MM.1S (cell line): ENCODE measurements at regions not wholly inside any gene's neighbourhood (a gene's known extent, or its start where the extent isn't known, plus 50 kb on each side); places are given as distances from the start of the nearest gene placed in this dataset.

Experiments
- DNase-seq: peaks from one replicate; pipeline ENCODE4 v3.0.0-alpha.2; 2015
- H2AFZ ChIP-seq: fragments of 300-600 bp; sonication (generic); 2 replicates; pipeline ENCODE4 v1.6.0; 2016; ENCODE audit warnings: antibody characterized with exemption, low read length
- H3F3A ChIP-seq: fragments of 300-600 bp; sonication (generic); 2 replicates; pipeline ENCODE4 v1.6.1; 2016; ENCODE audit warnings: mild to moderate bottlenecking, antibody characterized with exemption, low read length, moderate library complexity, mixed read lengths; ENCODE audit not compliant: insufficient read depth
- H3K27ac ChIP-seq: fragments of 300-600 bp; sonication (generic); 2 replicates; pipeline ENCODE4 v1.5.1; 2016; ENCODE audit warnings: mild to moderate bottlenecking, low read length
- H3K27me3 ChIP-seq: fragments of 300-600 bp; sonication (generic); replicated peaks from 2 replicates; pipeline ENCODE4 v1.6.0; 2016; ENCODE audit warnings: low read length; ENCODE audit not compliant: insufficient read depth
- H3K36me3 ChIP-seq: fragments of 300-600 bp; sonication (generic); replicated peaks from 2 replicates; pipeline ENCODE4 v1.6.1; 2016; ENCODE audit warnings: mild to moderate bottlenecking, low read length, mixed read lengths; ENCODE audit not compliant: insufficient read depth
- H3K4me1 ChIP-seq: fragments of 300-600 bp; sonication (generic); 2 replicates; pipeline ENCODE4 v1.6.1; 2016; ENCODE audit warnings: low read length, mixed read lengths
- H3K4me2 ChIP-seq: fragments of 300-600 bp; sonication (generic); 2 replicates; pipeline ENCODE4 v1.6.0; 2016; ENCODE audit warnings: low read depth, low read length
- H3K4me3 ChIP-seq: fragments of 300-600 bp; sonication (generic); 2 replicates; pipeline ENCODE4 v1.5.1; 2016; ENCODE audit warnings: low read length, mixed read lengths
- H3K79me2 ChIP-seq: fragments of 300-600 bp; sonication (generic); 2 replicates; pipeline ENCODE4 v1.6.1; 2016; ENCODE audit warnings: mixed run types, low read length, mixed read lengths
- H3K9ac ChIP-seq: fragments of 300-600 bp; sonication (generic); 2 replicates; pipeline ENCODE4 v1.6.1; 2016; ENCODE audit warnings: low read length, mixed read lengths
- H3K9me2 ChIP-seq: fragments of 300-600 bp; sonication (generic); replicated peaks from 2 replicates; pipeline ENCODE4 v1.6.1; 2016; ENCODE audit warnings: mild to moderate bottlenecking, low read length, mixed read lengths; ENCODE audit not compliant: insufficient read depth
- H3K9me3 ChIP-seq: fragments of 300-600 bp; sonication (generic); replicated peaks from 2 replicates; pipeline ENCODE4 v1.6.1; 2016; ENCODE audit warnings: mild to moderate bottlenecking, low read length, mixed read lengths; ENCODE audit not compliant: insufficient read depth
- H4K20me1 ChIP-seq: fragments of 300-600 bp; sonication (generic); 2 replicates; pipeline ENCODE4 v1.6.1; 2016; ENCODE audit warnings: mild to moderate bottlenecking, low read length, moderate library complexity, mixed read lengths; ENCODE audit not compliant: insufficient read depth
- EZH2 ChIP-seq: fragments of 300-600 bp; sonication (generic); optimal IDR thresholded peaks from 2 replicates; pipeline ENCODE3; 2017; ENCODE audit warnings: low read depth, mild to moderate bottlenecking, antibody characterized with exemption, low read length, mixed read lengths
- EZH2phosphoT487 ChIP-seq: fragments of 300-600 bp; sonication (generic); IDR thresholded peaks from 2 replicates; pipeline ENCODE4 v1.6.1; 2018; ENCODE audit warnings: antibody characterized with exemption, low read length
- TF ChIP-seq, protein P1 (sequence below): fragments of 300-600 bp; sonication (generic); IDR thresholded peaks from 2 replicates; pipeline ENCODE4 v1.5.1; 2016; ENCODE audit warnings: antibody characterized with exemption, low read length, mixed read lengths

DNA sequence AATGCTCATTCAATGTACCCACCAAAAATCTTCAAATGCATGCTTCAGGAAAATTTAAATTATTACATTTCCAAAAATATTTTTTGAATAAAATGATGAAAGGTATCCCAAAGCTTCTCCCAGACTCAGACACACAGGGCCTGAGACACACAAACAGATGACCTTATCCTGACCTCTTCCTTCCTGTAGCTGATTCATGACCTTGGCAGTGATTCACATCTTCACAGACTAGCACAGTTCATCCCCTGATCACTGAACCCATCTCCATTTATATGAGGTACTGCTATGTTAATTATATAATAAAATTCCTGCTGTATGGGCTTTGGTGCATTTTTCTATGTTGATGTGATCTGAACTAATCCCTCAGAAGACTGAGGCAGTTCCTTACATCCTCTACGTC, 265.0 kb upstream of the GLI3 start:
- DNase-seq = no peak
- H3K27ac ChIP-seq = no peak overlapping the region

DNA sequence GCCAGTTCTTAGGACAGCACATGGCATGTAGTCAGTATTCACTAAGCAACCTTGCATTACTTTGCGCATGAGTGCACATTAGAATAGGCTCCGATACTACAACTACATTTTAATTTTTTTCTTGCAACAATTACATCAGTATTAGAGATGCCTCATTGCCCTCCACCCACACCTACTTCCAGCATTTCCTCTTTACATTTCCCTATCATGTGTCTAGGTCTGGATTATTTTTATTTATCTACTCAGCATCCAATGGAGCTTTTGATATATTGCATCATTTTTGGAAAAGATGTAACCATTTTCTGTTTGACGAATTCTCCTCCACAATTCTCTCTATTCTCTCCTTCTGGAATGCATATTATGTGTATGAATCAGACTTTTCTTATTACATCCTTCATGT, 258.2 kb upstream of the GLI3 start:
- H3K9me2 ChIP-seq = no peaks in the 10 kb centered on the region
- H3F3A ChIP-seq = no peaks in the 10 kb centered on the region
- H4K20me1 ChIP-seq = no peaks in the 10 kb centered on the region
- no peak overlapping the region for H3K9ac ChIP-seq
- no peak for DNase-seq
- H3K4me1 ChIP-seq = no peaks in the 10 kb centered on the region
- no peak overlapping the region for H3K4me3 ChIP-seq
- no peaks in the 10 kb centered on the region for H3K9me3 ChIP-seq
- TF ChIP-seq EZH2phosphoT487 (no peak), EZH2 (no peak)
- TF ChIP-seq, protein P1, sequence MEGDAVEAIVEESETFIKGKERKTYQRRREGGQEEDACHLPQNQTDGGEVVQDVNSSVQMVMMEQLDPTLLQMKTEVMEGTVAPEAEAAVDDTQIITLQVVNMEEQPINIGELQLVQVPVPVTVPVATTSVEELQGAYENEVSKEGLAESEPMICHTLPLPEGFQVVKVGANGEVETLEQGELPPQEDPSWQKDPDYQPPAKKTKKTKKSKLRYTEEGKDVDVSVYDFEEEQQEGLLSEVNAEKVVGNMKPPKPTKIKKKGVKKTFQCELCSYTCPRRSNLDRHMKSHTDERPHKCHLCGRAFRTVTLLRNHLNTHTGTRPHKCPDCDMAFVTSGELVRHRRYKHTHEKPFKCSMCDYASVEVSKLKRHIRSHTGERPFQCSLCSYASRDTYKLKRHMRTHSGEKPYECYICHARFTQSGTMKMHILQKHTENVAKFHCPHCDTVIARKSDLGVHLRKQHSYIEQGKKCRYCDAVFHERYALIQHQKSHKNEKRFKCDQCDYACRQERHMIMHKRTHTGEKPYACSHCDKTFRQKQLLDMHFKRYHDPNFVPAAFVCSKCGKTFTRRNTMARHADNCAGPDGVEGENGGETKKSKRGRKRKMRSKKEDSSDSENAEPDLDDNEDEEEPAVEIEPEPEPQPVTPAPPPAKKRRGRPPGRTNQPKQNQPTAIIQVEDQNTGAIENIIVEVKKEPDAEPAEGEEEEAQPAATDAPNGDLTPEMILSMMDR = no peak
- H3K36me3 ChIP-seq = no peaks in the 10 kb centered on the region
- H2AFZ ChIP-seq = no peak overlapping the region
- no peak overlapping the region for H3K4me2 ChIP-seq
- no peaks in the 10 kb centered on the region for H3K27me3 ChIP-seq
- no peak overlapping the region for H3K27ac ChIP-seq
- no peaks in the 10 kb centered on the region for H3K79me2 ChIP-seq

More for the DNA sequence above, 265.0 kb upstream of the GLI3 start:
- H3K36me3 ChIP-seq = no peaks in the 10 kb centered on the region
- no peak overlapping the region for H3K9ac ChIP-seq
- no peak for TF ChIP-seq EZH2phosphoT487
- no peak for TF ChIP-seq EZH2
- TF ChIP-seq, protein P1 = no peak
- H3K9me2 ChIP-seq = no peaks in the 10 kb centered on the region
- no peaks in the 10 kb centered on the region for H4K20me1 ChIP-seq
- no peaks in the 10 kb centered on the region for H3K27me3 ChIP-seq
- no peaks in the 10 kb centered on the region for H3K79me2 ChIP-seq
- H2AFZ ChIP-seq = no peak overlapping the region
- H3K4me1 ChIP-seq = no peaks in the 10 kb centered on the region
- no peak overlapping the region for H3K4me3 ChIP-seq
- H3K9me3 ChIP-seq = no peaks in the 10 kb centered on the region; the same call in 1 of the 2 replicates
- H3F3A ChIP-seq = no peaks in the 10 kb centered on the region
- no peak overlapping the region for H3K4me2 ChIP-seq

DNA sequence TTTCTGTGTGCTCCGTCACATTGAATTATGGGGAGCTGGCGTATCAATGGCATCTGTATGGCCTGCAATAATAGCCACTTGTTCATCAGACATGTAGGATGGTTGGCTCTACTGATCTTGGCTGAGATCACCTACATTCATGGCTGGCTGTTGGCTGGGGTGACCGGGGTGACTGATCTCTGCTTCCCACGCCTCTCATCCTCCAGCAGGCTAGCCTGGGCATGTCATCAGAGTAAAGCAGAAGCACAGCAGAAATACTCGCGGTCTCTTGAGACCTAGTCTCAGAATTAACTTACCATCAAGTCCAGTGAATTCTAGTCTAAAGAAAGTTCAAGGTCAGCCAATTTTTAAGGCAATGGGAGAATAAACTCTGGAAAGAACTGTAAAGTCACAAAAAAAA, 257.7 kb upstream of the GLI3 start:
- no peak for DNase-seq
- no peak overlapping the region for H3K9ac ChIP-seq
- no peaks in the 10 kb centered on the region for H3K9me3 ChIP-seq
- no peak overlapping the region for H2AFZ ChIP-seq
- H3K27me3 ChIP-seq = no peaks in the 10 kb centered on the region
- no peaks in the 10 kb centered on the region for H3K36me3 ChIP-seq
- H3K4me3 ChIP-seq = no peak overlapping the region
- no peaks in the 10 kb centered on the region for H3K4me1 ChIP-seq
- H3K9me2 ChIP-seq = no peaks in the 10 kb centered on the region
- H3K27ac ChIP-seq = no peak overlapping the region
- no peak overlapping the region for H3K4me2 ChIP-seq
- H3F3A ChIP-seq = no peaks in the 10 kb centered on the region
- TF ChIP-seq EZH2phosphoT487 (no peak), EZH2 (no peak)
- TF ChIP-seq, protein P1 = no peak
- H4K20me1 ChIP-seq = no peaks in the 10 kb centered on the region
- H3K79me2 ChIP-seq = no peaks in the 10 kb centered on the region
